HFF-Myc (cell line): ENCODE measurements at regions not wholly inside any gene's neighbourhood (a gene's known extent, or its start where the extent isn't known, plus 50 kb on each side); places are given as distances from the start of the nearest gene placed in this dataset.
"Not testable (repeated sequence)": the region's sequence is repeated elsewhere in the genome, so short reads cannot be mapped to it uniquely, and the experiment has no call there.

ENCODE experiments used
- DNase-seq: peaks from one replicate; pipeline ENCODE4 v3.0.0-alpha.2; 2011; ENCODE audit warnings: low read depth; ENCODE audit errors: extremely low read depth
- H3K4me3 ChIP-seq: replicated peaks from 2 replicates; pipeline ENCODE4 v1.5.1; 2011; ENCODE audit warnings: low read depth, mild to moderate bottlenecking, control low read depth, low read length
- TF ChIP-seq, protein P1 (sequence below): IDR thresholded peaks from 2 replicates; pipeline ENCODE4 v1.5.1; 2012; ENCODE audit warnings: mild to moderate bottlenecking, low read depth, low read length, control low read depth; ENCODE audit errors: missing control alignments

DNA sequence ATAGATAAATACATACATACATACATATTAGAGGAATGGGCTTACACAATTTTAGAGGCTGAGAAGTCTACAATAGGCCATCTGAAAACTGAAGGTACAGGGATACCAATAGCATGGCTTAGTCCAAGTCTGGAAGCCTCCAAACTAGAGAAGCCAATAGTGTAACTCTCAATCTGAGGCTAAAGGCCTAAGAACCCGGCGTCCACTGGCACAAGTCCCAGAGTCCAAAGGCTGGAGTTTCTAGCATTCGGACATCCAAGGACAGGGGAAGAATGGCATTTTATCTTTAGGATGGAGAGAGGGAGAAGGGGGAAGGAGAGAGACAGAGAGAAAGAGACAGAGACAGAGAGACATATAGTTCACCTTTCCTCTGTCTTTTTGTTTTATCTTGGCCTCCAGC lies 63.7 kb upstream of the SYT4 start:
- DNase-seq: no peak
- H3K4me3 ChIP-seq: no peak overlapping the region
- TF ChIP-seq, protein P1, sequence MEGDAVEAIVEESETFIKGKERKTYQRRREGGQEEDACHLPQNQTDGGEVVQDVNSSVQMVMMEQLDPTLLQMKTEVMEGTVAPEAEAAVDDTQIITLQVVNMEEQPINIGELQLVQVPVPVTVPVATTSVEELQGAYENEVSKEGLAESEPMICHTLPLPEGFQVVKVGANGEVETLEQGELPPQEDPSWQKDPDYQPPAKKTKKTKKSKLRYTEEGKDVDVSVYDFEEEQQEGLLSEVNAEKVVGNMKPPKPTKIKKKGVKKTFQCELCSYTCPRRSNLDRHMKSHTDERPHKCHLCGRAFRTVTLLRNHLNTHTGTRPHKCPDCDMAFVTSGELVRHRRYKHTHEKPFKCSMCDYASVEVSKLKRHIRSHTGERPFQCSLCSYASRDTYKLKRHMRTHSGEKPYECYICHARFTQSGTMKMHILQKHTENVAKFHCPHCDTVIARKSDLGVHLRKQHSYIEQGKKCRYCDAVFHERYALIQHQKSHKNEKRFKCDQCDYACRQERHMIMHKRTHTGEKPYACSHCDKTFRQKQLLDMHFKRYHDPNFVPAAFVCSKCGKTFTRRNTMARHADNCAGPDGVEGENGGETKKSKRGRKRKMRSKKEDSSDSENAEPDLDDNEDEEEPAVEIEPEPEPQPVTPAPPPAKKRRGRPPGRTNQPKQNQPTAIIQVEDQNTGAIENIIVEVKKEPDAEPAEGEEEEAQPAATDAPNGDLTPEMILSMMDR: no peak

GRCh38 chr18:43350176-43350575 lies 72.9 kb upstream of the SYT4 start:
- TF ChIP-seq, protein P1: no peak
- DNase-seq: no peak
- no peak overlapping the region for H3K4me3 ChIP-seq

- H3K4me3 ChIP-seq: no peak overlapping the region
- TF ChIP-seq, protein P1: no peak
- no peak for DNase-seq
Measured at GRCh38 chr18:43364535-43364934, 87.2 kb upstream of the SYT4 start.

- no peak for DNase-seq
- no peak overlapping the region for H3K4me3 ChIP-seq
- TF ChIP-seq, protein P1: no peak
Measured at GRCh38 chr18:43367895-43368294, 90.6 kb upstream of the SYT4 start.

GRCh38 chr18:43369311-43369710 lies 92.0 kb upstream of the SYT4 start:
- not testable (repeated sequence) for DNase-seq, H3K4me3 ChIP-seq

DNA sequence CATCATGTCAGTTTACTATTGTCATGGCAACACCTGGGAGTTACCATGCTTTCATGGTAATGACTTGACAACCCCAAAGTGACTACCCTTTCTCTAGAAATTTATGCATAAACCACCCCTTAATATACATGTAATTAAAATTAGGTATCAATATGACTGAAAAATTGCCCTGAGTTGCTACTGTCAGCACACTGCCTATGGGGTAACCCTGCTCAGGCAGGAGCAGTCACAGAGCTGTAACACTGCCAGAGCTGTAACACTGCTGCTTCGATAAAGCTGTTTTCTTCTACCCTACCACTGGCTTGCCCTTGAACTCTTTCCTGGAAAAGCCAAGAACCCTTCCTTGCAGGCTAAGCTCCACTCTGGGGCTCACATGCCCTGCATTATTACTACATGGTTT lies 95.5 kb upstream of the SYT4 start:
- no peak for DNase-seq
- no peak overlapping the region for H3K4me3 ChIP-seq
- TF ChIP-seq, protein P1: no peak

- TF ChIP-seq, protein P1: no peak
- no peak for DNase-seq
- no peak overlapping the region for H3K4me3 ChIP-seq
Measured at GRCh38 chr18:43380104-43380672, 102.9 kb upstream of the SYT4 start.
